Choroid plexus epithelial cell (primary cell): ENCODE measurements at regions not wholly inside any gene's neighbourhood (a gene's known extent, or its start where the extent isn't known, plus 50 kb on each side); places are given as distances from the start of the nearest gene placed in this dataset.
"Not testable (repeated sequence)": the region's sequence is repeated elsewhere in the genome, so short reads cannot be mapped to it uniquely, and the experiment has no call there.

Experiments used
- DNase-seq: peaks from one replicate; pipeline ENCODE4 v3.0.0-alpha.2; 2010; ENCODE audit warnings: low read depth
- H3K4me3 ChIP-seq: 2 replicates; pipeline ENCODE4 v1.5.1; 2011; ENCODE audit warnings: low read depth, mild to moderate bottlenecking, control low read depth, low read length, moderate library complexity
- TF ChIP-seq, protein P1 (sequence below): conservative IDR thresholded peaks from 2 replicates; pipeline ENCODE4 v1.5.1; 2011; ENCODE audit warnings: low read depth, mild to moderate bottlenecking, control low read depth, inconsistent platforms, low read length, moderate library complexity

DNA sequence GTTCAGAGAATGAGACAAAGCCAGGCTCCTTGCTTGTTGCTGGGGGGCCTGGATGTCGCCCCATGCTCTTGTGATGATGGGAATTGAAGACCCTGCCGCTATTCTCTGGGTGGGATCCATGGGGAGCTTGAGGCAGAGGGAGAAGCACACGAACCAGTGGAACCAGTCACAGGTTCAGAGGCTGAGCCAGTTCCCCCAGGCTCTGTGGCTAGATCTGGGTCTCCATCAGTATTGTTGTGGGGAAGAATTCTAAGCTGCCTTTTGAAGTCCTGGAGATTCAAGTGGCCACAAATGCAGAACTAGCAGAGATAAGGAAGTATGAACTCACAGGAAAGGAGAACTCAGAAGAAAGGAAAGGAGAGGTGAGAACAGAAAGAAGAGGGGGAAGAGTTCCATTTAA is 219.4 kb downstream of the MSX2 start:
- H3K4me3 ChIP-seq, result no peak overlapping the region
- no peak for DNase-seq
- TF ChIP-seq, protein P1, sequence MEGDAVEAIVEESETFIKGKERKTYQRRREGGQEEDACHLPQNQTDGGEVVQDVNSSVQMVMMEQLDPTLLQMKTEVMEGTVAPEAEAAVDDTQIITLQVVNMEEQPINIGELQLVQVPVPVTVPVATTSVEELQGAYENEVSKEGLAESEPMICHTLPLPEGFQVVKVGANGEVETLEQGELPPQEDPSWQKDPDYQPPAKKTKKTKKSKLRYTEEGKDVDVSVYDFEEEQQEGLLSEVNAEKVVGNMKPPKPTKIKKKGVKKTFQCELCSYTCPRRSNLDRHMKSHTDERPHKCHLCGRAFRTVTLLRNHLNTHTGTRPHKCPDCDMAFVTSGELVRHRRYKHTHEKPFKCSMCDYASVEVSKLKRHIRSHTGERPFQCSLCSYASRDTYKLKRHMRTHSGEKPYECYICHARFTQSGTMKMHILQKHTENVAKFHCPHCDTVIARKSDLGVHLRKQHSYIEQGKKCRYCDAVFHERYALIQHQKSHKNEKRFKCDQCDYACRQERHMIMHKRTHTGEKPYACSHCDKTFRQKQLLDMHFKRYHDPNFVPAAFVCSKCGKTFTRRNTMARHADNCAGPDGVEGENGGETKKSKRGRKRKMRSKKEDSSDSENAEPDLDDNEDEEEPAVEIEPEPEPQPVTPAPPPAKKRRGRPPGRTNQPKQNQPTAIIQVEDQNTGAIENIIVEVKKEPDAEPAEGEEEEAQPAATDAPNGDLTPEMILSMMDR, result no peak

DNA sequence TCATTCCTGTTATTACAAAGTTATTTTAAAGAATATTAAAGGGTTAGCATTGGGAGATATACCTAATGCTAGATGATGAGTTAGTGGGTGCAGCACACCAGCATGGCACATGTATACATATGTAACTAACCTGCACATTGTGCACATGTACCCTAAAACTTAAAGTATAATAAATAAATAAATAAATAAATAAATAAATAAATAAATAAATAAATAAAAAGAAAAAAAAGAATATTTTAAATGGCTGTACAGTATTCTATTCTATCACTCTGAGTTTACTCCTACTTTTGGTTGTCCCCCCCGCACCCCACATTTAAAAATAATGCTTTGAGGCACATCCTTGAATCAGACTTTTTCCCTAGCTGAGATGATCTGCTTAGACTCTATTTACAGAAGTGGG is 218.6 kb downstream of the MSX2 start:
- DNase-seq, H3K4me3 ChIP-seq: not testable (repeated sequence)

DNA sequence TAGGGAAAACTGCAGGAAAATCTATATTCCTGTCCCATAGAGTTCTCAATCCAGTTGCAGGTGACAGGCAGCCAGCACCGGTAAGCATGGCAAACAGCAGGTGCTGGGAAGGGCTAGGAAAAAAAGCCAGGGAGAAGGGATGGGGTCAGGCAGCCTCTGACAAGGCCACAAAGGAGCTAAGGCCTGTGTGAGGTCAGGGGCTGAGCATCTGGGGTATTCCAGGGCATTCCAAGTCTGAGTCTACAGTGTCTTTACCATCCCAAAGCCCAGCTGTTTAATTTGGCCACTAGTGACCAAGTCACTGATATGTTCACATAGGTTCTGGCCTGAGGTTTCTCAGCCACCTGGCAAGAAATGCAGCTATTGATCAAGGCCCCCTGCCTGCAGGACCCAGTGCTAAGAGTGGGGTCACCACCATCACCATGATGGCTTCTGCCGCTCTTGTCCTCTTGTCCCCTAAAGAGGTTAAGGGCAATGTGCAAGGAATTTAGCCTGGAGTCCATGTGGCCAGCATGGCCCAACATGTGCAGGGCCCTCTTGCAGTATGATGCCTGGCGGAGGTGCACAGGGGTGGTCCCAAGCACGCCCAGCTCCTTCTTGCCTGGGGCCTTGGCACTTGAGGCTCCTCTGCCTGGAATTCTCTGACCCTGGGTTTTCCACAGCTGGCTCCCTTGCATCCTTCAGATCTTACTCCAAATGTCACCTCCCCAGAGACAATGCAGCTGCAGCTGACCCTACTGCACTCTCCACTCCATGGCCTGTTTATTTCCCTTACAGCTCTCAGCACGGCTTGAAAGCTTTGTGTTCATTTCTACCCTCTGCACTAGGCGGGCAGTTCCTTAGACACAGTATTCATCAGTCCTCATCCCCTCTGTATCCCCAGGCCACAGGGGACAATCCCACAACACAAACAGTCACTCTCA is 213.1 kb downstream of the MSX2 start:
- TF ChIP-seq, protein P1, result no peak
- no peak for DNase-seq

DNA sequence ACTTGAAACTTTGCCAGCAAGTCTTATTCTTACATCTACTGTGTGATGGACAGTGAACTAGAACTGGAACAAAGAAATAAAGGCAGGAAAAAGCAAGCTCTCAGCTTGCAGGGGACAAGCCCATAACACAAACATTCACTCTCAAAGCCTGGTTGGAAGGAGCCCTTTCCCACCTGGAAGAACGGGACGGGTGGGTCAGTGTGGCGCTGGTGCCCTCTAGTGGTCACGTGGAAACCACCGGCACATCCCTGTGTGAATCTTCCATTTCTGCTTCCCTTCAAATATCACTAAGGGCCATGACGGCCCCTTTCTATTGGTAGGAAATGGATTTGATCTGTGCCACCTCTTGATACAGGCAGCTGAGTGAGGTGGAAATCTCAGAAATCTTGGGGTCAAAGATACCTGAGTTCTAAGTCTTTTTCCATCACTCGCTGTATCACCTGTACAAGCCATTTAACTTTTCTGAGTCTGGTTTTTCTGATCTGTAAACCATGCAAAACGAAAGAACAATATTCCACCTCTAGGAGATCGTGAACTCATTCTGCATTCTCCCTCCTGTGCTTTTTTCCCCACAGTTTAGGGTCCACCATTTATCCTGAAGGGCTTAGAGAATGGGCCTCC is 211.6 kb downstream of the MSX2 start:
- no peak overlapping the region for H3K4me3 ChIP-seq
- peak; percentile 62 for DNase-seq
- TF ChIP-seq, protein P1, result peak; percentile 95

More for the DNA sequence above, 213.1 kb downstream of the MSX2 start:
- H3K4me3 ChIP-seq, result no peak overlapping the region

DNA sequence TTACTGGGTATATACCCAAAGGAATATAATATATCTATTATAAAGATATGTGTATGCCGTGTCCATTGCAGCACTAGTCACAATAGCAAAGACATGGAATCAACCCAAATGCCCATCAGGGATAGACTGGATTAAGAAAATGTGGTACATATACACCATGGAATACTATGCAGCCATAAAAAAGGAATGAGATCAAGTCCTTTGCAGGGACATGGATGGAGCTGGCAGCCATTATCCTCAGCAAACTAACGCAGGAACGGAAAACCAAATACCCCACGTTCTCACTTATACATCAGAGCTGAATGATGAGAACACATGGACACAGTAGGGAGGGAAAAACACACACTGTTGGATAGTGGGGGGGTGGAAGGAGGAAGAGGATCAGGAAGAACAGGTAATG is 206.7 kb downstream of the MSX2 start:
- not testable (repeated sequence) for DNase-seq, H3K4me3 ChIP-seq

DNA sequence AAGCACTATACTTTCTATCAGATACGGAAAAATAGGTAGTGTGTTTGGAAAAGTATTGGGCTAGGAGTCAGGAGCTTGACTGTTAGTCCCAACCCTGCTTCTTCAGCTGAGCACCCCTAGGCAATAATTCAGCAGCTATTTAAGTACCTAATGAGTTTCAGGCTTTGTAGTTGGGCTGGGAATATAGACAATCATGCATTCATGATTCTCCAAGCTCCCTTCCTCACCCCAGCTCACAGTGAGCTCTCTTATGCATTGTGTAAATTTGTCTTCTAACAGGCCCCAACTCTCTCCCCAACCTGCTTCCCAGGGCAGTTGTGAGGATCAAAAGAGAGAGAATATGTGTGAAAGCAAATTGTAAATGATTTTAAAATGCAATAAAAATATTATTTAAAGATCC is 201.2 kb downstream of the MSX2 start:
- no peak overlapping the region for H3K4me3 ChIP-seq
- TF ChIP-seq, protein P1, result no peak
- DNase-seq, result no peak

DNA sequence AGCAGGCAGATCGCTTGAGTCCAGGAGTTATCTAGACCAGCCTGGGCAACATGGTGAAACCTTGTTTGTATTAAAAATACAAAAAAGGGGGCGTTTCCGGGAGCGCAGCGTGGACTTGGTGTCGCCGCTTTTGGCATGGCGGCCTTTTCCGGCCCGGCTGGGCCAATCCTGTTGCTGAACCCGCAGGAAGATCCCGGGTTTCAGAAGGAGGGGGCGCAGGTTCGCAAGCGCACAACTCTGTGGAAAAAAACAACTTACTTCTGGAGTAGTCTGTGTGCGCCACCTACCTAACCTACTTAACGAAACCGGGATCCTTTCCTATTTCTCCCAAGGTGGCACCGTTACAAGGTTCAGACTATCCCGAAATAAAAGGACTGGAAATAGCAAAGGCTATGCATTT is 198.6 kb downstream of the MSX2 start:
- TF ChIP-seq, protein P1, result no peak
- DNase-seq, result no peak
- no peak overlapping the region for H3K4me3 ChIP-seq
